ENCODE measurements at regions not wholly inside any gene's neighbourhood (a gene's known extent, or its start where the extent isn't known, plus 50 kb on each side); places are given as distances from the start of the nearest gene placed in this dataset.

DNA sequence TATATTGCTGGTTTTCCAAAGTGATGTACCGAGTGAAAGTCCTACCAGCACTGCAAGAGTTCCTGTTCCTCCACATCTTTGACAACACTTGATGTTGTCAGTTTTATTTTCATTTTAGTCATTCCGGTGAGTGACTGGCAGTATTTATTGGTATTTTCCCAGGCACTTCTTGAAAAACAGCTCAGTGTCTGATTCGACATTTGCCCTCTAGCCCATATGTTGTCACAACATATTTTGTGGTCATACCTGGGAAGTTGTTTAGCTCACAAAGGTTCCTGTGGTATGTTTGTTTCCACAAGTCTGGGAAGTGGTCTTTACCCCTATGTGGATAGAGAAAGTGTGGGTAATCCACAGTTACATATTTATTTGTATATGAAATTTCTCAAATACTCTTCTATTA lies 463.6 kb downstream of the HAPSTR1 start:
- TF ChIP-seq, protein P1, sequence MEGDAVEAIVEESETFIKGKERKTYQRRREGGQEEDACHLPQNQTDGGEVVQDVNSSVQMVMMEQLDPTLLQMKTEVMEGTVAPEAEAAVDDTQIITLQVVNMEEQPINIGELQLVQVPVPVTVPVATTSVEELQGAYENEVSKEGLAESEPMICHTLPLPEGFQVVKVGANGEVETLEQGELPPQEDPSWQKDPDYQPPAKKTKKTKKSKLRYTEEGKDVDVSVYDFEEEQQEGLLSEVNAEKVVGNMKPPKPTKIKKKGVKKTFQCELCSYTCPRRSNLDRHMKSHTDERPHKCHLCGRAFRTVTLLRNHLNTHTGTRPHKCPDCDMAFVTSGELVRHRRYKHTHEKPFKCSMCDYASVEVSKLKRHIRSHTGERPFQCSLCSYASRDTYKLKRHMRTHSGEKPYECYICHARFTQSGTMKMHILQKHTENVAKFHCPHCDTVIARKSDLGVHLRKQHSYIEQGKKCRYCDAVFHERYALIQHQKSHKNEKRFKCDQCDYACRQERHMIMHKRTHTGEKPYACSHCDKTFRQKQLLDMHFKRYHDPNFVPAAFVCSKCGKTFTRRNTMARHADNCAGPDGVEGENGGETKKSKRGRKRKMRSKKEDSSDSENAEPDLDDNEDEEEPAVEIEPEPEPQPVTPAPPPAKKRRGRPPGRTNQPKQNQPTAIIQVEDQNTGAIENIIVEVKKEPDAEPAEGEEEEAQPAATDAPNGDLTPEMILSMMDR (IDR thresholded peaks at IDR 0.05): no peak
- TF ChIP-seq POLR2A (IDR thresholded peaks at IDR 0.05): no peak

Measured in body of pancreas (tissue), 4 donors.